Kasumi-1 (cell line): ENCODE measurements at regions not wholly inside any gene's neighbourhood (a gene's known extent, or its start where the extent isn't known, plus 50 kb on each side); places are given as distances from the start of the nearest gene placed in this dataset.
"Not testable (repeated sequence)": the region's sequence is repeated elsewhere in the genome, so short reads cannot be mapped to it uniquely, and the experiment has no call there.

Experiments
- DNase-seq, 2 experiments: peaks; one replicate each; lab custom pipeline; 2025; lab: John Stamatoyannopoulos, UW

DNA sequence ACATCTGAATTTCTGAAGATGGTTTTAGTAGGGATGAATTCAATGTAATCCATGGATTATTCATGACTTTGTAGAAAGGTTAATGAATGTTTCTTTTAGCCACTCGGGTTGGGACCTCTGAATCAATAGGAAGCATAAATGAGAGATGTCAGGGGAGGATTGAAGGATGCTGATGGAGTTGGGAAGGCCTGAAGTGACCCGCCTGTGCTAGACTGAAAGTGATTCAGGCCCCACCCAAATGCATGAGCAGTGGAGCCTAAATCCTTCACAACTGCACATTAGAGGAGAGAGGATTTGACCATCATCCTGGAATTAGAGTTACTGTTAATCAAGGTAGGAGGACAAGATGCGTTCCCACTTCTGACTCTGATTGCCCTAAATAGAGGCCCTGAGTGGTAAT, 162.2 kb upstream of the PTPN20 start:
- DNase-seq = not testable (repeated sequence)

DNA sequence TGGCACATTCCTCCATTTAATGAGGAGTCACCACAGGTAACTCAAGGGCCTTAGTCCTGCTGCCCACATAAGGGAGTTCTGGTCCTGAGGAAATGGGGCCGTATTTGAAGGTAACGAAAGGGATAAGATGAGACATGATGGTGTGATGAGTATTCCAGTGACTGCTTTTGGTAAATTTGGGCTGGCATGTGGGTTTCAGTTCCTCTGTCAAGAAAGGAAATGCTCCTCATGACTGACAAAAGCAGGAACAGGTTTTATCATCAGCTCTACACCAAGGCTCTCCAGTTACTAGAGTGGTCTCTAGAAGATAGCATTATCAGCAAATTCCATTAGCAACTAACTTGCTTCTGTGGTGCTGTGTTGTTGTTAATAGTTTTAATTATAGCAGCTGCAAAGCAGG, 161.8 kb upstream of the PTPN20 start:
- not testable (repeated sequence) for DNase-seq

DNA sequence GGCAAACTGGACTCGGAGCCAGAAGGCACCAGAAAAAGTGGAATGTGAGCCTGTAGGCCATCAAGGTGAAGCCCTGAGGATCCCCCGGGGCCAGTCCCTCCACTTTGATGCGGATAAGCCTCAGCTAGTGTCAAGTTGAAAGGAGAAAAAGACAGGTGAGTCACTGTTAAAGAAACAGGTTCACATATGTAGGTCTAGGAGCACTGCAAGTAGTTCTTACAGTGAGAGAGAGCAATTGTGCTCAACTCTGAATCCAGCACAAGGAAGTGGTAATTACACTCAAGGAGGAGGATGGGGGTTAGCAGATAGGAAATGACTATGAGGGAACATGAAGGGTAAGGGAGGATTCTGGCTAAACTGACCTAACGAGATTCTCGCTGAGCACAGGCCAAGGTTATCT, 157.5 kb upstream of the PTPN20 start:
- not testable (repeated sequence) for DNase-seq

DNA sequence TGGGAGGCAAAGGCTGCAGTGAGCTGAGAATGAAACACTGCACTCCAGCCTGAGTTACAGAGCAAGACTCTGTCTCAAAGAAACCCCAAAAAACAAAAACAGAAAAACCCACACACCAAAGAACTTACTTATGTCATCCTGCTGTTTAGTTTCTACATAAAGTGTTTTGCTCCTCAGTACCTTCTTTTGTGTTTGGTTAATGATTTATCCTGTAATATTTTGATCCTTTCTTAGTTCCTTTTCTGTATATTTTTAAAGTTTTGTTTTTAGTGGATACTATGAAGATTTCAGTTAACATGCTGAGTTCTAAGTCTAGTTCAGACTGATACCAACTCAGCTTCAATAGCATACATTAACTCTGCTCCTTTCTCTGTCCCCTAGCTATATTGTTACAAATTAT, 149.8 kb upstream of the PTPN20 start:
- not testable (repeated sequence) for DNase-seq

DNA sequence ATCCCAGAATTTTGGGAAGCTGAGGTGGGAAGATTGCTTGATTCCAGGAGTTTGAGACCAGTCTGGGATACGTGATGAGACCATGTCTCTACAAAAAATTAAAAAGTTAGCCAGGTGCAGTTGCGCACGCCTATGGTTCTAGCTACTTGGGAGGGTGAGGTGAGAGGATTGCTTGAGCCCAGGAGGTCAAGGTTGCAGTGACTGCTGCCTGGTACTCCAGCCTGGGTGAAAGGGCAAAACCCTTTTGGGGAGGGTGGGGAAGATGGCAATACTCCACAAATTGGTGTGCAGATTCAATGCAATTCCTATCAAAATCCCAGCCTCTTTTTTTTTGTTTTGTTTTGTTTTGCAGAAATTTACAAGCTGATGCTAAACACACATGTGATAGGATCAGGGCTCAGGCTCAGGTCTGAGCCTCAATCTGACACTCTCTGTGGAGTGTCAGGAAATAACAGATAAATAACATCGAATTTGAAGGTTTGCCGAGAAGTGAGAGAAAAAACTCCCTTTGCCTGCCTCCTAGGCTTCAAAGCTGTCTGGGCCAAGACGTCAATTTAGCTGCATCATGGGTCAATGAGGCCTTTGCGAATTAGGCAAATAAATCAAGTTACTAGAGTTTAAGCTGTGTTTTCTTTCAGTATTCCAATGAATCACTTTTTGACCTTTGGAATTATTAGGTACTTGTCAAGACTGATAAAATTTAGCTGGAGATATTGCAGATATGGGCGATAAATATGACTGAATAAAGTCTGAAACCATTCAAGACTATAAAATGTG, 142.5 kb upstream of the PTPN20 start:
- not testable (repeated sequence) for DNase-seq

DNA sequence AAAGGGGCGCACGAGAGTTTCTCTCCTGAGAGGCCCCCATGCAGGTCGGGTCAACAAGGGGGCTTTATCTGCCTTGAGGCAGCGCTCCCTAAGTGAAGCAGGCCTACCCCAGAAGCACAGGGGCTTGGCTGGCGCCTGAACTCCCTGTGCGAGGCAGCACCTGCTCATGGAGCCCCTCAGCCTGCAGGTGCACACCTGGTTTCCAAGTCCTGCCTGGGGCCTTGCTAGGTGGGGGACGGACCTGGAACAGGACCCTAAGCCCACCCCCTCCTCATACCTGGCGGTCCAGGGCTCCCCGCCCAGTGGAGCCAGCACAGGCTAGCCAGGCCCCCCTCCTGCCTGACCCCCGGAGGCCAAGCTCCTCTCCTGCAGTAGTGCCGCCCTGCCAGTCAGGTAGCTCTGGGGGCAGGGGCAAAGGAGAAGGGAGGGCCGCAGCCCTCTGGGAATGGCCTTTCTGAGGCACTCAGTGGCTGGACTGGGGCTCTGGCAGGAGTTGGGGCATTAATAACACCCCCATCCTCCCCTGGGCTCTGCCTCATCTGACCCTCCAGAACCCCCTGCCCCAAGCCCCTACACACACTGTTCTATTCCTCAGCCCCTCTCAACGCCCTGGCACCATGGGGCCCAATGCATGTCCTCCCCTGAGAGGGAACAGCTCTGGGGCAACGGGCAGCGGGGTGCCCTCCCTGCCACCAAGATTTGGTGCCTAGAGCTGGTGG, 137.9 kb upstream of the PTPN20 start:
- not testable (repeated sequence) for DNase-seq

DNA sequence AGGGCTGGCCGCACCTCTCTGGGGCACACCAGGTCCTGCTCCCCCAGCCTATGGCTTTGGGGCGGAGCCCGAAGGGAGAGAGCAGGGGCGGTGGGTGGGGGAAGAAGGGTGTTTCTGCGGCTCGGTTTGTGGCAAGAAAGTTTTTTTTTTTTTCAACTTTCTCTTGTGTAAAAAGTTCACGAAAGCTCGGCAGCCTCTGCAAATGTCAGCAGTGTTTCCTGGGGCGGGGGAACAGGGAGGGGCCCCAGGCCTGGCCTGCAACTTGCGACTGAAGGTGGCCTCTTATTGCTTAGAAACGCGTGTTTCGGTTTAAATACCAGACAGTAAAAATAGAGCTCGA, 137.4 kb upstream of the PTPN20 start:
- DNase-seq = not testable (repeated sequence)

DNA sequence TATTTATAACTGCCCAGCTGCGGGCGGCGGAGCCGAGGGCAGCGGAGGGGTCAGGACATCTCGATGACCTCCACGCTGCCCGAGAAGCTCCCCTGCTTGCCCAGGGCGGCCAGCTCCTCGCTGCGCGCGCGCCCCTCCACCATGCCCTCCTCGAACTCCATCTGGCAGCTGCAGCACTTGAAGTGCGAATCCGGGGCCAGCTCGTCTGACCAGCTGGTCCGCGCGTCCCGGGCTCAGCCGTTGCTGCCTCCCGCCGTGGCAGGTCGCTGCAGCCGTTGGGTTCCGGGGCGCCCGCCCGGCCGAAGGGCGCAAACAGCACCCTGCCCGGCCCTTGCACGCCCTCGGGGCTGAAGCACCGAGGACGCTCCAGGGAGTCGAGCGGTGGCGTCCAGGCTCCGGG, 136.9 kb upstream of the PTPN20 start:
- DNase-seq = not testable (repeated sequence)

DNA sequence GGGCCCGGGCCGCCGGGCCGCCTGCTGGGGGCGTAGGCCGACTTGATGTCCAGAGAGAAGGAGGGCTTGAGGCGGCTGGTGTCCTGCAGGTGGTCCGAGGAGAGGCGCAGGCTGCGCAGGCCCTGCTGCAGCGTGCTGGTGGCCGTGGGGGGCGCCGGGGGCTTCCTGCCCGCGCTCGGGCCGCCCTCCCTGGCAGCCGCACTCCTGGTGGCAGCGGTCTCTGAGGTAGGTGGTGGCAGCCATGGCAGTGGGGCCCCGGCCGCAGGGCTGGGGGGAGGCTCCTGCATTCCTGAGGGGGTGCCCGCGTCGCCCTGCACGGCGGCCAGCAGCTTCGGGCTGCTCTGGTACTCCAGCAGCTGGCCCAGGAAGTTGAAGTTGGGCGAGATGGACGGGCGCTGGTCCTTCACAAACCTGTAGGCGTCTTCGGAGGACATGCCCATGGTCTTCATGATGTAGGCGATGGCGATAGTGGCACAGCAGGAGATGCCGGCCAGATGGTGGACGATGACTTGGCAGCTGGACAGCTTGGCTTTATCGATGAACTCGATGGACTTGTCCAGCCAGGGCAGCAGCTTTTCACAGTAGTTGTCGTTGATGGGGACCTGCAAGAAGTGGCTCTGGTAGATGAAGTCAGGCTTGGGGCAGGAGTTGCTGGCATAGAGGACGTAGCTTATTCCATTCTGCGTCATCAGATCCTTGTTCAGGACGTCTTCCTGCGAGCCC, 136.1 kb upstream of the PTPN20 start:
- DNase-seq = not testable (repeated sequence)

DNA sequence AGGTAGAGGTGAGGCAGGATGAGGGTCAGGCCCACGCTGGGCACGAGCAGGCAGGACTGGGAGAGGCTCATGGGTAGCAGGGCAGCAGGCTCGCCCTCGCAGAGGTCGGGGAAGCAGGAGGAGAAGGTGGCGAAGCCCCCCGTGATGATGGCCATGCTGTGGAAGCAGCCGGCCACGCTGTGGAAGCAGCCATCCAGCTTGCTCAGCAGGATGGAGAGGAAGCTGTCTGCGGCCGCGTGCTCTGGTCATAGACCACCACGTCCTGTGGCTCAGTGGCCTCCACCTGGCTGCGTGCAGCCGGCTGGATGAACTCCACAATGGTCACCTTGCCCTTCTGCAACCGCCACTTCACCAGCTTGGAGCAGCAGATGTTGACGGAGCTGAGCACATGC, 135.6 kb upstream of the PTPN20 start:
- DNase-seq = not testable (repeated sequence)

DNA sequence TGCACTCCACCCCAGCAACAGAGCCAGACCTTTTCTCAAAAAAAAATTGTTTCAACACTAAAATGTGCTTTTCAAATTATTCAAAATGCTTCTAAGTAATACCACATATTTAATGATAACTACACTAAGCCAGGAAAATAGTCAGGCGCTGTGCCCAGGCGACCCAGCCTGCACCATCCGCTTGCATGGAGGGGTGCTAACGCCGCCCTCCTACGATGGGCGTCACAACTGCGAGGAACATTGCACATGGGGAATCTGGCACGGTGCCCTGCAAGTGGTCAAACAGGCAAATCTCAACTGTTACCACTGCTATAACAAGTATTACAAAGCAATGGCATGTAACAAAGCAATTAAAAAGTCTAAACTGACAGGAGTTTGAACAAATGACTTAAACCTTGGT, 131.7 kb upstream of the PTPN20 start:
- not testable (repeated sequence) for DNase-seq

DNA sequence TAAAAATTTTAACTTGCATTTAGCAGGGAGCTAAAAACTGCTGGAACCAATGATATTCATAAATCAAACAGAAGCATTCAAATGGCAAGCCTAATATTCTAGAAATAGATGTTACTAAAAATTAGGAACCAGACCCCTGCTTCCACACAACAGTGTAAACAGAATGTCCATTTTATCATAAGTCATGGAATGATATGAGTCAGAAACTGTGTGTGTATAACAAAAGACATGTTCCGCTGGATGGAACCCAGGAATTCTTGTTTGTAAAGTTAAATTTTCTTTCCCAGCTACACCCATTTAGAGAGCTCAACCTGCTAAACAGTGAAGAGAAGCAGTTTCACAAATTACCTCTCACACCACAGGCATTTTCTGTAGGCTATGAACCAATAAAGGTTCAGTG, 131.1 kb upstream of the PTPN20 start:
- DNase-seq = not testable (repeated sequence)

DNA sequence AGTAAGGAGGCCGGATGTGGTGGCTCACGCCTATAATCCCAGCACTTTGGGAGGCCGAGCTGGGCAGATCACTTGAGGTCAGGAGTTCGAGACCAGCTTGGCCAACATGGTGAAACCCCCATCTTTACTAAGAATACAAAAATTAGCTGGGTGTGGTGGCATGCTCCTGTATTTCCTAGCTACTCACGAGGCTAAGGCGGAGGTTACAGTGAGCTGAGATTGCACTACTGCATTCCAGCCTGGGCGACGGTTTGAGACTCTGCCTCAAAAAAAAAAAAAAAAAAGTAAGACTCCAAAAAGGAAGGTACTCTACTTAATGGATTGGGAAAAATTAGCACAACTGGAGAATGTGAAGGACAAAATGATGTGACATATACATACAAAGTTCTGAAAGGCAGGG, 130.2 kb upstream of the PTPN20 start:
- DNase-seq = not testable (repeated sequence)

DNA sequence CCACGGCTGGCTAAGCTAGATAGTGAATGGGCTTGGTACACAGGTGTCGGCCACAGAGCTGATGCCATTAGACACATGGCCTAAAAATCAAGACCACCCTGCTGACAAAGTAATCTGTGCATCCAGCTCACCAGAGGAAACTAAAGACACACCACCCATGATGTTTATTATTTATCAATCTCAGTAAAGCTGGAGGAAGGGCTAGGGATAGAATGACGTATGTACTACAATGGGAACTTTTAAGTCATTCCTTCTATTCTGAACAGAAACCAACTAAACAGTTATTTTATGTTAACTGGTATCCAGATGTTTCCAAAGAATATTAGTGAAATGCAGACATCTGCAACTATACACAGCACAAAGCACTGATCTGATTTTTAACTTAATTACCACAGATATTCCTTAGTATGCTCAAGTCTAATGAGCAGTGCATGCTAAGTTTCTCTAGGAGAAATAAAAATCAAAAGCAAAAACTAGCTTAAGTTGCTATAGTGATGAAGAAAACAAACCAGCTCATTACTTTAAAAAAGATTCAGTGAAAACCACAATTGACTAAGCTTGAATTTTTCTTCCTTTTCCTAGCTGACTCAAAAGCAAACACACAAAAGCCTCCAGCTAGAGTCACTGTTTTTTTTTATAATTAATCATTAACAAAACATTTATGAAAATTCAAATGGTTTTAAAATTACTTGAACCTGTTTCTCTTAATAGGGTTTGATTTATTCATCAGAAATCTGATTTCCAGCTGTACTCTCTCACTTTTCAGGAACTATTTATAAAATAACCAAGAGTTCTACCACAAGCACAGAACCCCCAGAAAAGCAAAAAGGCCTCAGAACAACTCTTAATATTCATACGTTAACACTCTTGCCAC, 129.0 kb upstream of the PTPN20 start:
- DNase-seq = not testable (repeated sequence)

DNA sequence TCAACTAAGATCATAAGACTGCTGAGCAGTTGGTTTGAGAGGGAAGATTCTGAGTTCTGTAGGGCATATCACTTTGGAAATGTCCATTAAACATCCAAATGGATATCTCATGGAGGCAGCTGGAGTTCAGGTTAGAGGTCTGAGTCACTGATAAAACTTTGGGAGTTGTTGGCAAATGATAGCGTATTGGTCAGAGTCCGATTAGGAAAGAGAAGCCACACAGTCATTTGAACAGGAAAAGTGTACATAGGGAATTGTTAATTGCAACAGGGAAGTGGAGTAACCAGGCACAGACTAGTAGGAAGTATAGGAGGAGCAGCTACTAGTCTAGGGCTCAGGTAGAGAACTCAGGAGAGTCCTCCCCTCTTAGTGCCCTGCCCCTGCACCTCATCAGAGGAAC, 126.6 kb upstream of the PTPN20 start:
- not testable (repeated sequence) for DNase-seq

DNA sequence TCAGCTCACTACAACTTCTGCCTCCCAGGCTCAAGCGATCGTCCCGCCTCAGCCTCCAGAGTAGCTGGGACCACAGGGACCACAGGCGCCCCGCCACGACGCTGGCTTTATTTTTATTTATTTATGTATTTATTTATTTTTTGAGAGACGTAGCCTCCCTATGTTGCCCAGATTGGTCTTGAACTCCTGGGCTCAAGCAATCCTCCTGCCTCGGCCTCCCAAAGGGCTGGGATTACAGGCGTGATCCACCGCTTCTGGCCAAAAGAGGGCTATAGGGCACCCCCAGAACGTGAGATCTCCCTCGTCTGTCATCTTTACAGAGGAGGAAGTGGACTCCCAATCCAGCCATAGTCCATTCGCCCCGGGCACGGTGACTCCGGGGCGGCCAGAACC, 125.1 kb upstream of the PTPN20 start:
- not testable (repeated sequence) for DNase-seq

DNA sequence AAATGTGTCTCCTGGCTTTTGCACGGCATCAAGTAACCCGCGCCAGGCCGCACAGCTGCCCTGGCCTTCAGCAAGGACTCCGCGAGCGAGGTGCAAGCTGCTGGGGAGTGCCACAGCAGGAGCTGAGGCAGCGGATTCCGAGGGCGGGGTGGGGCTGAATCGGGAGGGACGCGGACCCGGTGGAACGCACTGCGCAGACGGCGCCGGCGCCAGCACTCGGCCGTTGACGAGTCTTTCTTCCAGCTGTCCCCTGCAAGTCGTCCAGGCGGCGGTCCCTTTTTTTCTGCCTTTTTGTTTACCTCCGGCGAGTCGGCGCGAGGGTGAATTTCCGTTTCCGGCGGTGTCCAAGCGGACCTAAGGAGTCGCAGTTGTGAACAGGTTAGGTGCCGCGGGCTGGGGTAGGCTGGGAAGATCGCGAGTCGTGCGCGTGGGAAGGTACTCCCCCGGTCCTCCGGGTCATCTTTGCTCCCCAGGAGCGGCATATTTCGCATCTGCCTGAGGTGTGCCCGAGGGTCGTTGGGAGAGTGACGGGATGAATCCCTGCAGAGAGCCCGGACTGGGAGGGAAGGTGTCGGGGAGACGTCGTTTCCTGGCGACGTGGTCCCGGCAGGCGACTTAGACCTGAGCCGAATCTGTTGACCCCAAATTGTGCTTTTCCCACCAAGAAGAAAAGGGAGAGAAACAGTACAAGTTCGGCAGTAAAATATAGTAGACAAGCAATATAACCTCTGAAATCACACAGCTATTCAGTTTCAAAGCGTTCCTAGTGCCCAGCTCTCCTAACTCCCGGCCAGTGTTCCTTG, 124.5 kb upstream of the PTPN20 start:
- peak; percentile 31 to 66 for DNase-seq

DNA sequence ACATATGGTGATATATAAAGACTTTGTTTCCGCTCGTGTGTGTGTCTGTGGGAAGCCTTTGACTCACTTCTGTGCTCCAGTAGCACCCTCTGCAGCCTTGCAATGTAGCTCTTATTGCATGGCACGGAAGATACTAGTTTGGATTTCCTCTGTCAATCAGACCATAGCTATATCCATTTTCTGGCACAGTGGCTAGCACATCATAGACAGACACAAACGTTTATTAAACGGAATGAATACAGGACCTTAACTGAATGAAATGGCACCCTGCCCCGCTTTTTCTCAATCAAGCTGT, 124.0 kb upstream of the PTPN20 start:
- DNase-seq = peak; percentile 29 to 32

DNA sequence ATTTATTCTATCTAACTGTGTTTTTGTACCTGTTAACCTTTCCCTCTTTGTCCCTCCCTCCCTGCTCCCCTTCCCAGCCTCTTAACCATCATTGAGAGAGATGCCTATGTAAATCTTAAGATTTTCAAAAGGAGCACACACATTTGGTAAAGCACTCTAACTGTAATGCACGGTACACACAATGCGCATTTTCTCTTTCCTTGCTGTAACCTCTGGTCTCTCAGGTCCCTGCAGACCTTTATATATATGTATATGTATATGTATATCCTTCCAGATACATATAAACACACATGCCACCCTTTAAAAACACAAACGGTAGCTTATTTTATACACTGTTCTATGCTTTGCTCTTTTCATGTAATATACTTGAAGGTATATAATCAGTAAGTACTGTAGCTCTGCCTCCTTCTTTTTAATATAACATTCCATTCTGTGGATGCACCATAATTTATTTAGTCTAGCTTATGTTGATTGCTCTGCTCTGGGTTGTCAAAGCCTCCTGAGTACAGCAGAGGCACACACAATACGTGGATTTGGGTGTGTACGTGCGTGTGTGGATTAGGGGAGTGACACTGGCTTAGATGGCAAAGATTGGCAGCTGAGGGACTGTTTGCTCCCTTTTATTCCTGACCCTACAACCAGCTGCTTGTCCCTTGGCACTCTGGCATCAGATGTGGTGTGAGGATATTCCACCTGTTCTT, 118.4 kb upstream of the PTPN20 start:
- not testable (repeated sequence) for DNase-seq

DNA sequence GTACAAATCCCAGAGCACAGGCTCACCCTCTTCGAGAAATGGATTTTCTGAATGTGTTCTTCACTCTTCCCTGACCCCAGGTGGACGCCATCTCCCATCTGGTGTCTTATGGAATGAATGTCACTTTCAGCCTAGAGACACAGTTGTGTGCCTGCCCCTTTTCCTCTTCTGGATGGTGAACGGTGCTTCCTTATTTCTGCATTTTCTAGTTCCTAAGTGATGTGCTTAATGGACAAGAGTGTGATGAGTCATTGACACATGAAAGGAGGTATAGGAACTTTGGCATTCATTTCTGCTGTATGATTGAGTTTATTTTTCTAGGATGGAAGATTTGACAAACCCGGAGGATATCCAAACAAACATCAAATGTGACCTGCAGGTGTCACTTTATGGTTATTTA, 114.9 kb upstream of the PTPN20 start:
- DNase-seq = not testable (repeated sequence)

DNA sequence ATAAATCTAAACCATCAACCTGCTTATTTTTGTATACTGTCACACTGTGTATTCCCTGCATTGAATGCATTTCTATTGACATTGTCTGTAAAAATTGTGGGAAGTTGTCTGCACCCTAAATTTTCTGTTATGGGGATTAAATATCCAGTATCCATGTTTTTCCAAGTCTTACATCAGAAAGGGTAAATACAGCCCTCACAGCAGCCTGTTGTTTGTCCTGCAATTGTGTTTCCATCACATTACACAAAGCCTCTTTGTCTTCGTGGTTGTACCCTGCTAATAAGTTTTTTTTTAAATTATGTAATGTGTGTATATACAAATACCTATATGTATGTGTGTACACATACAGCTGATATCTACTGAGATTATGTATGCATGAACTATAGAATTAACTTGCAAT, 109.2 kb upstream of the PTPN20 start:
- DNase-seq = not testable (repeated sequence)
